PC-3 (cell line): ENCODE measurements at regions not wholly inside any gene's neighbourhood (a gene's known extent, or its start where the extent isn't known, plus 50 kb on each side); places are given as distances from the start of the nearest gene placed in this dataset.

Experiments
- ATAC-seq: fragments of 200-7000 bp; cut with Tn5 transposase; 2 replicates; pipeline ENCODE4 v1.9.1; 2020; ENCODE audit warnings: mild to moderate bottlenecking, moderate library complexity
- BruUV-seq: library from RNA; stranded (reverse); fragments of 400-500 nt; replicated peaks from 2 replicates; lab custom pipeline; 2021; lab: Mats Ljungman, UMichigan
- CTCF ChIA-PET: fragments of 300-600 bp; sonication (Branson Sonifier 250); formaldehyde crosslinking; loops from one replicate; lab custom pipeline; 2022; ENCODE audit warnings: antibody characterized with exemption; lab: Charles Lee
- POLR2A ChIA-PET: fragments of 300-600 bp; sonication (Branson Sonifier 250); formaldehyde crosslinking; loops from one replicate; lab custom pipeline; 2022; ENCODE audit warnings: antibody characterized with exemption; ENCODE audit not compliant: unreplicated experiment; lab: Charles Lee
- DNase-seq: peaks from one replicate; pipeline ENCODE4 v3.0.0-alpha.2; 2015
- H2AFZ ChIP-seq: fragments of 300-600 bp; sonication (generic); 2 replicates; pipeline ENCODE4 v1.6.0; 2016; ENCODE audit warnings: antibody characterized with exemption, low read length
- H3F3A ChIP-seq: fragments of 300-600 bp; sonication (generic); one replicate; pipeline ENCODE4 v1.6.0; 2017; ENCODE audit warnings: antibody characterized with exemption, low read length, control low read depth, mild to moderate bottlenecking; ENCODE audit not compliant: unreplicated experiment
- H3K27ac ChIP-seq: fragments of 300-600 bp; sonication (generic); 2 replicates; pipeline ENCODE4 v1.5.1; 2016; ENCODE audit warnings: mild to moderate bottlenecking, low read length
- H3K27me3 ChIP-seq: fragments of 300-600 bp; sonication (generic); 2 replicates; pipeline ENCODE4 v1.6.1; 2016; ENCODE audit warnings: low read length, mixed read lengths
- H3K36me3 ChIP-seq: fragments of 300-600 bp; sonication (generic); 2 replicates; pipeline ENCODE4 v1.6.1; 2016; ENCODE audit warnings: low read depth, mixed run types, low read length, mixed read lengths
- H3K4me1 ChIP-seq: fragments of 300-600 bp; sonication (generic); 2 replicates; pipeline ENCODE4 v1.5.1; 2016; ENCODE audit warnings: low read length; ENCODE audit not compliant: insufficient read depth
- H3K4me2 ChIP-seq: fragments of 300-600 bp; sonication (generic); 2 replicates; pipeline ENCODE4 v1.6.0; 2016; ENCODE audit warnings: low read length
- H3K4me3 ChIP-seq: fragments of 300-600 bp; sonication (generic); 2 replicates; pipeline ENCODE4 v1.5.1; 2016; ENCODE audit warnings: mild to moderate bottlenecking, low read length, mixed read lengths
- H3K79me2 ChIP-seq: fragments of 300-600 bp; sonication (generic); 2 replicates; pipeline ENCODE4 v1.6.1; 2017; ENCODE audit warnings: low read length, mixed read lengths
- H3K9ac ChIP-seq: fragments of 300-600 bp; sonication (generic); 2 replicates; pipeline ENCODE4 v1.6.0; 2016; ENCODE audit warnings: mild to moderate bottlenecking, low read length
- H3K9me2 ChIP-seq: fragments of 300-600 bp; sonication (generic); replicated peaks from 2 replicates; pipeline ENCODE4 v1.6.1; 2016; ENCODE audit warnings: mixed run types, low read length, mixed read lengths
- H3K9me3 ChIP-seq: fragments of 300-600 bp; sonication (generic); 2 replicates; pipeline ENCODE4 v1.6.1; 2016; ENCODE audit warnings: low read length, mixed read lengths
- H4K20me1 ChIP-seq: fragments of 300-600 bp; sonication (generic); 2 replicates; pipeline ENCODE4 v1.6.1; 2016; ENCODE audit warnings: low read length, mixed read lengths
- CTCF ChIP-seq: fragments of 300-600 bp; sonication (generic); conservative IDR thresholded peaks from 2 replicates; pipeline ENCODE4 v1.5.1; 2017; ENCODE audit warnings: antibody characterized with exemption, low read depth, mild to moderate bottlenecking, low read length
- EZH2 ChIP-seq: fragments of 300-600 bp; sonication (generic); IDR thresholded peaks from one replicate; pipeline ENCODE4 v1.6.1; 2017; ENCODE audit warnings: antibody characterized with exemption, mild to moderate bottlenecking, low read length; ENCODE audit not compliant: unreplicated experiment
- EZH2phosphoT487 ChIP-seq: fragments of 300-600 bp; sonication (generic); IDR thresholded peaks from 2 replicates; pipeline ENCODE4 v1.6.1; 2018; ENCODE audit warnings: mild to moderate bottlenecking, antibody characterized with exemption, low read length, borderline replicate concordance
- intact Hi-C: fragments of 100-400 bp; cut with micrococcal nuclease; formaldehyde crosslinking; loops from 2 replicates; pipeline ENCODE4 v1.9.0; 2023

DNA sequence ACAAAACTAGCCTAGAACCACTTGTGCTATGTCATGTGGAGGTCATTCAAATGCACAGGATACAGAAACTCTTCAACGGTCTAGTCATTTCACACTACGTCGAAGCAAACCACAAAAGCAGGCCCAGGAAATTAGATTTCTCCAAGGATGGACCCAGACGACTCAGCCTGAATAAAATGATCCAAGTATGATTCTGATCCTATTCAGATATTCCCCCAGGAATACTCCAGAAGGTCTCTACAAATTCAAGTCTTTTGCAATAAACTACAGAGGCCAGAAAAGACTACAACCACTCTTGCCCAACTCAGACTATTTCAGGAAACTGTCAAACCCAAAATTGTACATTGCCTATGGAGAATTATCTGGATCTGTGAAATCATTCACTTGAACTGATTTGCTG, 422.5 kb downstream of the METTL4 start:
- ChIA-PET CTCF (interaction anchor here (0.6 kb wide), 1 partner anchor 394 kb away, joined by 5 read pairs; no protein-coding TSS in a partner anchor), POLR2A (no interaction called here)
- H3K27me3 ChIP-seq: no peaks in the 10 kb centered on the region
- no peaks in the 10 kb centered on the region for H4K20me1 ChIP-seq
- no TSS peak for BruUV-seq
- ATAC-seq (no peak), DNase-seq (no peak)
- intact Hi-C loops: no loop called here
- H2AFZ ChIP-seq: no peak overlapping the region
- no peaks in the 10 kb centered on the region for H3K9me2 ChIP-seq
- peaks cover 5% of the 10 kb centered on the region for H3F3A ChIP-seq
- no peaks in the 10 kb centered on the region for H3K79me2 ChIP-seq
- no peaks in the 10 kb centered on the region for H3K36me3 ChIP-seq
- peaks cover 35% of the 10 kb centered on the region for H3K4me1 ChIP-seq
- H3K9ac ChIP-seq: no peak overlapping the region
- no peak overlapping the region for H3K4me3 ChIP-seq
- TF ChIP-seq CTCF (no peak), EZH2 (no peak), EZH2phosphoT487 (no peak)
- H3K9me3 ChIP-seq: no peaks in the 10 kb centered on the region
- H3K27ac ChIP-seq: no peak overlapping the region
- H3K4me2 ChIP-seq: no peak overlapping the region

DNA sequence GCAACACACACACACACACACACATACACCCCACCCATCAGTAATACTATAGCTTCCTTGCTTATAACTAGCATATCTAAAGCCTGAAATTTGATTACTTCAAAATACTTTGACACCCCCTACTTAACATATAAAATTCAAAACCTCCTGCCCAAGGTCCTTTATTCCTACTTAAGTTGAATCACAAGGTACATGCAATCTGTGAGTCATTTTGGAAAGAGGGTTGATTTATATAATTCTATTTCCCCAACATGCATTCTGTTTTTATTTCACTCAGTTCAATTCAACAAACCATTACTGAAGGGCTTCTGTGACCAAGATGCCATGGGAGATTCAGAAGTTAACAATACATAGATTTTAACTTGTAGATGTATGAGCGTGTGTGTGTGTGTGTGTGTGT, 420.7 kb downstream of the METTL4 start:
- TF ChIP-seq EZH2: no peak
- no peak for TF ChIP-seq CTCF
- TF ChIP-seq EZH2phosphoT487: no peak
- intact Hi-C loops: no loop called here
- CTCF ChIA-PET: no interaction called here

GRCh38 chr18:2154278-2154677, 417.0 kb downstream of the METTL4 start:
- H3F3A ChIP-seq: no peaks in the 10 kb centered on the region
- no peaks in the 10 kb centered on the region for H4K20me1 ChIP-seq
- intact Hi-C loops: no loop called here
- H3K4me1 ChIP-seq: peaks cover 8% of the 10 kb centered on the region
- DNase-seq: no peak
- H3K9ac ChIP-seq: no peak overlapping the region
- ATAC-seq: no peak
- no peak overlapping the region for H3K4me3 ChIP-seq
- ChIA-PET CTCF (no interaction called here), POLR2A (interaction anchor here (0.5 kb wide), 1 partner anchor 46 kb away, joined by 3 read pairs; no protein-coding TSS in a partner anchor)
- no peaks in the 10 kb centered on the region; the same call in 1 of the 2 replicates for H3K9me3 ChIP-seq
- no peak overlapping the region for H3K4me2 ChIP-seq
- no TSS peak for BruUV-seq
- no peak overlapping the region for H3K27ac ChIP-seq
- H3K79me2 ChIP-seq: no peaks in the 10 kb centered on the region
- TF ChIP-seq EZH2phosphoT487: no peak
- no peak for TF ChIP-seq CTCF
- TF ChIP-seq EZH2: no peak
- H2AFZ ChIP-seq: no peak overlapping the region
- no peaks in the 10 kb centered on the region for H3K9me2 ChIP-seq
- no peaks in the 10 kb centered on the region for H3K36me3 ChIP-seq
- no peaks in the 10 kb centered on the region for H3K27me3 ChIP-seq

More for the DNA sequence above, 420.7 kb downstream of the METTL4 start:
- Histone ChIP-seq H3K4me2 (no peak overlapping the region; the same call in 1 of the 2 replicates), H3K4me3 (no peak overlapping the region), H3K9me2 (no peaks in the 10 kb centered on the region), H3K9ac (no peak overlapping the region), H3K79me2 (no peaks in the 10 kb centered on the region), H3K4me1 (peaks cover 35% of the 10 kb centered on the region), H3F3A (peaks cover 5% of the 10 kb centered on the region), H3K36me3 (no peaks in the 10 kb centered on the region), H3K27ac (no peak overlapping the region), H3K27me3 (no peaks in the 10 kb centered on the region), H2AFZ (no peak overlapping the region), H4K20me1 (no peaks in the 10 kb centered on the region), H3K9me3 (no peaks in the 10 kb centered on the region)
- ATAC-seq (peak; percentile 3; the same call in 1 of the 2 replicates), DNase-seq (peak; percentile 48)
- BruUV-seq: no TSS peak
- POLR2A ChIA-PET: interaction anchor here (0.6 kb wide), 1 partner anchor 30 kb away, joined by 3 read pairs; no protein-coding TSS in a partner anchor
